H1 (cell line): ENCODE measurements at regions not wholly inside any gene's neighbourhood (a gene's known extent, or its start where the extent isn't known, plus 50 kb on each side); places are given as distances from the start of the nearest gene placed in this dataset.

Experiments used
- BACH1 ChIP-seq: IDR thresholded peaks from 2 replicates; pipeline ENCODE4 v1.6.1; 2012; ENCODE audit warnings: low read length, improper control_type of control experiment
- BCL11A ChIP-seq, 2 experiments: IDR thresholded peaks; one replicate each; pipeline ENCODE4 v1.6.1; 2011; ENCODE audit warnings: low read depth in 2 of 2, low read length in 2 of 2, mild to moderate bottlenecking in 2 of 2
- CHD7 ChIP-seq: fragments of 300-600 bp; sonication (generic); IDR thresholded peaks from 2 replicates; pipeline ENCODE4 v1.7.1; 2012; ENCODE audit warnings: low read length, moderate library complexity, mild to moderate bottlenecking, inconsistent platforms; ENCODE audit not compliant: insufficient replicate concordance
- E2F6 ChIP-seq: IDR thresholded peaks from 2 replicates; pipeline ENCODE4 v1.6.1; 2012; ENCODE audit warnings: inconsistent platforms
- EGR1 ChIP-seq: IDR thresholded peaks from 2 replicates; pipeline ENCODE4 v1.6.1; 2011; ENCODE audit warnings: low read depth, low read length, borderline replicate concordance
- NANOG ChIP-seq: IDR thresholded peaks from 2 replicates; pipeline ENCODE4 v1.6.1; 2011; ENCODE audit warnings: low read length, low read depth, mild to moderate bottlenecking, inconsistent platforms; ENCODE audit not compliant: insufficient read depth, poor library complexity, severe bottlenecking
- RAD21 ChIP-seq, 2 experiments: IDR thresholded peaks in 1 of 2; conservative IDR thresholded peaks in 1 of 2; 2 replicates each; pipeline ENCODE4 v1.6.1; 2011; ENCODE audit warnings: low read depth in 2 of 2, low read length in 2 of 2, improper control_type of control experiment in 1 of 2, inconsistent platforms in 1 of 2, mild to moderate bottlenecking in 1 of 2, moderate library complexity in 1 of 2
- SIN3A ChIP-seq, 2 experiments: IDR thresholded peaks in 1 of 2; conservative IDR thresholded peaks in 1 of 2; 2 replicates each; pipeline ENCODE4 v1.6.1; 2011 to 2012; ENCODE audit warnings: low read length in 2 of 2, improper control_type of control experiment in 1 of 2, low read depth in 1 of 2, mild to moderate bottlenecking in 1 of 2
- TBP ChIP-seq: IDR thresholded peaks from 2 replicates; pipeline ENCODE4 v1.6.1; 2011; ENCODE audit warnings: low read depth, low read length, improper control_type of control experiment

- TF ChIP-seq CHD7 = no peak
- TF ChIP-seq EGR1 = no peak
- TF ChIP-seq RAD21 (IDR thresholded peaks at IDR 0.05 in 1 of 2, conservative IDR thresholded peaks at IDR 0.05 in 1 of 2; ENCODE audit: low read depth in 2 of 2, low read length in 2 of 2) = no peak
- no peak for TF ChIP-seq BCL11A (IDR thresholded peaks at IDR 0.05; ENCODE audit: low read depth in 2 of 2, low read length in 2 of 2)
- no peak for TF ChIP-seq TBP
- no peak for TF ChIP-seq NANOG
- TF ChIP-seq SIN3A (conservative IDR thresholded peaks at IDR 0.05 in 1 of 2, IDR thresholded peaks at IDR 0.05 in 1 of 2; ENCODE audit: low read depth in 1 of 2, low read length in 2 of 2) = no peak
- no peak for TF ChIP-seq BACH1
- TF ChIP-seq E2F6 = no peak
These were observed 75.0 kb upstream of the CCND1 start (continued) for GRCh38 chr11:69566001-69566400.
